GM12873 (cell line): ENCODE measurements at regions not wholly inside any gene's neighbourhood (a gene's known extent, or its start where the extent isn't known, plus 50 kb on each side); places are given as distances from the start of the nearest gene placed in this dataset.

Source experiments
- TF ChIP-seq, protein P1 (sequence below): IDR thresholded peaks from 2 replicates; pipeline ENCODE4 v1.5.1; 2012; ENCODE audit warnings: low read depth, mild to moderate bottlenecking, moderate library complexity, low read length, control low read depth; ENCODE audit not compliant: insufficient read depth; ENCODE audit errors: missing control alignments

DNA sequence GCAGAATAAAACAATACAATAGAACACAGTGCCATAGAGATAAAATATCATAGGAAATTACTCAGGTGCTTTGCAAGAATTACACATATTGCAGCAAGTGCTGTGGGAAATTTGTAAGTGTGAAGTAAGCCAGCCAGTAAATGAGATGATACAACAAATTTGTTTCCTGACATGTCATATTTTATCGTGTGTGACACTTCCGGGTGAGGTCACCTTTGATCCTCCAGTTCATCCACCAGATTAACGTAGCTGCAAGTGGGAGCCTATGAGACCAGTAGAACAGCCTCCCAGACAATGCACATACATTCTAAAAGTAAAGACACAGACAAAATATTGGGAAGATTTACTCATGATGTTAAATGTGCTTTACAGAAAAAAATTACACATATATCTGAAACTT, 72.2 kb downstream of the PRDM9 start:
- TF ChIP-seq, protein P1, sequence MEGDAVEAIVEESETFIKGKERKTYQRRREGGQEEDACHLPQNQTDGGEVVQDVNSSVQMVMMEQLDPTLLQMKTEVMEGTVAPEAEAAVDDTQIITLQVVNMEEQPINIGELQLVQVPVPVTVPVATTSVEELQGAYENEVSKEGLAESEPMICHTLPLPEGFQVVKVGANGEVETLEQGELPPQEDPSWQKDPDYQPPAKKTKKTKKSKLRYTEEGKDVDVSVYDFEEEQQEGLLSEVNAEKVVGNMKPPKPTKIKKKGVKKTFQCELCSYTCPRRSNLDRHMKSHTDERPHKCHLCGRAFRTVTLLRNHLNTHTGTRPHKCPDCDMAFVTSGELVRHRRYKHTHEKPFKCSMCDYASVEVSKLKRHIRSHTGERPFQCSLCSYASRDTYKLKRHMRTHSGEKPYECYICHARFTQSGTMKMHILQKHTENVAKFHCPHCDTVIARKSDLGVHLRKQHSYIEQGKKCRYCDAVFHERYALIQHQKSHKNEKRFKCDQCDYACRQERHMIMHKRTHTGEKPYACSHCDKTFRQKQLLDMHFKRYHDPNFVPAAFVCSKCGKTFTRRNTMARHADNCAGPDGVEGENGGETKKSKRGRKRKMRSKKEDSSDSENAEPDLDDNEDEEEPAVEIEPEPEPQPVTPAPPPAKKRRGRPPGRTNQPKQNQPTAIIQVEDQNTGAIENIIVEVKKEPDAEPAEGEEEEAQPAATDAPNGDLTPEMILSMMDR: no peak

DNA sequence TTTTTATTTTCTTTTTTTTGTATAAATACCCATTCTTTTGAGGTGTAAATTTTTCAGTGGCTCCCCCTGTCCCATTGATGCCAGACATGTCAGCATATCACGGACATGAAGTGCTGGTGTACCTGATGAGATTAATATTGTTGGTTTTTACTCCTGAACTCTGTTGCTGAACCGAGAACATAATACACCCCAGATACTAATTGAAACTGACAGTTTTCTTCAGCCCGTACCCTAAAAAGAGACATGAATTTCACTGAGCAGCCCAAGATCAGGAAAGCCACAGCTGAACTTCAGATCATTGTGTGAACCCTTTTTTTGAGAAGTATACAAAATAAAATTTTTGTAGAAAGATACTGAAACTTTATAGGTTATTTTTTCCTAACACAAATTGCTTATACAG, 75.7 kb downstream of the PRDM9 start:
- TF ChIP-seq, protein P1: no peak

DNA sequence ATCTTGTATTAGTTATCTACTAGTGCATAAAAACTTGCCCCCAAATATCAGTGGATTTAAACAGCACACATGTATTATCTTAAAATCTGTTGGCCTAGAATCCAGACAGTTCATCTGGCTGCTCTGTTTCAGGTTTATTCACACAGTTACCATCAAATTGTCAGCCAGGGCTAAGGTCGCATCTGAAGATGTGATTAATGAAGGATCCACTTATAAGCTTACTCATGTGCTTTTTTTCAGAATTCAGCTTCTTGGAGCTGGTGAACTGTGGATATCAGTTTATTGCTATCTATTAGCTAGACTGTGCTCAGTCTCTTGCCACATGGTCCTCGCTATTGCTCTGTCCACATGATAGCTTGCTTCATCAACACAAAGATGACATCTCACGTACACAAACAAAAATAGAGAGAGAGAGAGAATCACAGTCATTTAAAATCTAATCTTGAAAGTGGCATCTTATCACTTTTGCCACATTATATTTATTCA, 81.5 kb downstream of the PRDM9 start:
- TF ChIP-seq, protein P1: no peak

DNA sequence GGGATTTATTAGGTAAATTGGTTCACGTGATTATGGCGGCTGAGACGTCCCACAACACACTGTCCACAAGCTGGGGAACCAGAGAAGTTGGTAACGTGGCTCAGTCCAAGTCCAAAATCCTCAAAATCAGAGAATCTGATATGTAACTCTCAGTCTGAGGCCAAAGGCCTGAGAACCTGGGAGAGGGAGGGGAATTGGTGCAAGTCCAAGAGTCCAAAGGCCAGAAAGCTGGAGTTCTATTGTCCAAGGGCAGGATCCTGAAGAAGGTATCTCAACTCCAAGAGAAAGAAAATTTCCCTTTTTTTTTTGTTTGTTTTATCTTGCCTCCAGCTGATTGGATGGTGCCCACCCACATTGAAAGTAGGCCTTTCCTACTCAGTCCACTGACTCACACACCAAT, 83.8 kb downstream of the PRDM9 start:
- TF ChIP-seq, protein P1: no peak

DNA sequence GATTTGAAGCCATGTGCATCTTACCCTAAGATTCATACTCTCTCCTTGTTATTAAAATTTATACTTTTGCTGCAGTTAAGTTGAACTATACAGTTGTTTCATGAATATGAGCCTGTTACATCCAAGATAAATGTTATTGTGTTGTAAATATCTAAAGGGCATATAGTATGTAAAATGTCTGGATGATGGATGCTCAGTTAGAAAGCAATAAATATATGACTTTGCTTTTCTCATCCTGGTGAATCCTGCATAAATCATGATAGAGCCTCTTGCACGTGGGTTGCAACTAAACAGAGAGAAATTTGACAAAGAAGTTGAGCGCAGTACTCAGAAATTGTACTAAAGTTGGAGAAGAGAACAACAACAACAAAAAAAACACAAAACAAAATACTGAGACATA, 99.5 kb downstream of the PRDM9 start:
- TF ChIP-seq, protein P1: no peak

DNA sequence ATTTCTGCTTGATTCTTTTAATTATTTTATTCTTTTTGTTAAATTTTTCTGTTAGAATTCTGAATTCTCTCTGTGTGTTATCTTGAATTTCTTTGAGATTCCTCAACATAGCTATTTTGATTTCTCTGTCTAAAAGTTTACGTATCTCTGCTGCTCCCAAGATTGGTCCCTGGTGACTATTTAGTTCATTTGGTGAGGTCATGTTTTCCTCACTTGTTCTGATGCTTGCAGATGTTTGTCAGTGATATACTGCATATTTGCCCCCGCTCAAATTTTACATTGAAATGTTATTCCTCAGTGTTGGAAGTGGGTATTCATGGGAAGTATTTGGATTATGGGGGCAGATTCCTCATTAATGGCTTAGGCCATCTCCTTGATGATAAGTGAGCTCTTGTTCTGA, 105.3 kb downstream of the PRDM9 start:
- TF ChIP-seq, protein P1: no peak

DNA sequence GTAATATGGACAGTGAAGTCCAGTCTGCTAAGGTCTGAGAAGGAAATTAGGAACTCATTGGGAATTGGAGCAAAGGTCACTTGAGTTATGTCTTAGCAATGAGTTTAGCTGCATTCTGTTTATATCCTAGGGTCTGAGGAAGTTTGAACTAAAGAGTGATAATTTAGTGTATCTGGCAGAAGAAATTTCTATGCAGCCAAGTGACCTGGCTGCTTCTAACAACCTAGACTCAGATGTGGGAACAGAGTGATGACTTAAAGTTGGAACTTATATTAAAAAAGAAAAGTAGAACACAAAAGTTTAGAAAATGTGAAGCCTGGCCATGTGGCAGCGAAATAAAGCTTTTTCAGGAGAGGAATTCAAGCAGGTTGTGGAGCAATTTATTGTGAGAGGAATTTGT, 106.2 kb downstream of the PRDM9 start:
- TF ChIP-seq, protein P1: no peak
